PC-3 (cell line): ENCODE measurements at regions not wholly inside any gene's neighbourhood (a gene's known extent, or its start where the extent isn't known, plus 50 kb on each side); places are given as distances from the start of the nearest gene placed in this dataset.
"Not testable (repeated sequence)": the region's sequence is repeated elsewhere in the genome, so short reads cannot be mapped to it uniquely, and the experiment has no call there.

Source experiments
- ATAC-seq: fragments of 200-7000 bp; cut with Tn5 transposase; 2 replicates; pipeline ENCODE4 v1.9.1; 2020; ENCODE audit warnings: mild to moderate bottlenecking, moderate library complexity
- BruUV-seq: library from RNA; stranded (reverse); fragments of 400-500 nt; replicated peaks from 2 replicates; lab custom pipeline; 2021; lab: Mats Ljungman, UMichigan
- CTCF ChIA-PET: fragments of 300-600 bp; sonication (Branson Sonifier 250); formaldehyde crosslinking; loops from one replicate; lab custom pipeline; 2022; ENCODE audit warnings: antibody characterized with exemption; lab: Charles Lee
- POLR2A ChIA-PET: fragments of 300-600 bp; sonication (Branson Sonifier 250); formaldehyde crosslinking; loops from one replicate; lab custom pipeline; 2022; ENCODE audit warnings: antibody characterized with exemption; ENCODE audit not compliant: unreplicated experiment; lab: Charles Lee
- DNase-seq: peaks from one replicate; pipeline ENCODE4 v3.0.0-alpha.2; 2015
- H2AFZ ChIP-seq: fragments of 300-600 bp; sonication (generic); 2 replicates; pipeline ENCODE4 v1.6.0; 2016; ENCODE audit warnings: antibody characterized with exemption, low read length
- H3F3A ChIP-seq: fragments of 300-600 bp; sonication (generic); one replicate; pipeline ENCODE4 v1.6.0; 2017; ENCODE audit warnings: antibody characterized with exemption, low read length, control low read depth, mild to moderate bottlenecking; ENCODE audit not compliant: unreplicated experiment
- H3K27ac ChIP-seq: fragments of 300-600 bp; sonication (generic); 2 replicates; pipeline ENCODE4 v1.5.1; 2016; ENCODE audit warnings: mild to moderate bottlenecking, low read length
- H3K27me3 ChIP-seq: fragments of 300-600 bp; sonication (generic); 2 replicates; pipeline ENCODE4 v1.6.1; 2016; ENCODE audit warnings: low read length, mixed read lengths
- H3K36me3 ChIP-seq: fragments of 300-600 bp; sonication (generic); 2 replicates; pipeline ENCODE4 v1.6.1; 2016; ENCODE audit warnings: low read depth, mixed run types, low read length, mixed read lengths
- H3K4me1 ChIP-seq: fragments of 300-600 bp; sonication (generic); 2 replicates; pipeline ENCODE4 v1.5.1; 2016; ENCODE audit warnings: low read length; ENCODE audit not compliant: insufficient read depth
- H3K4me2 ChIP-seq: fragments of 300-600 bp; sonication (generic); 2 replicates; pipeline ENCODE4 v1.6.0; 2016; ENCODE audit warnings: low read length
- H3K4me3 ChIP-seq: fragments of 300-600 bp; sonication (generic); 2 replicates; pipeline ENCODE4 v1.5.1; 2016; ENCODE audit warnings: mild to moderate bottlenecking, low read length, mixed read lengths
- H3K79me2 ChIP-seq: fragments of 300-600 bp; sonication (generic); 2 replicates; pipeline ENCODE4 v1.6.1; 2017; ENCODE audit warnings: low read length, mixed read lengths
- H3K9ac ChIP-seq: fragments of 300-600 bp; sonication (generic); 2 replicates; pipeline ENCODE4 v1.6.0; 2016; ENCODE audit warnings: mild to moderate bottlenecking, low read length
- H3K9me2 ChIP-seq: fragments of 300-600 bp; sonication (generic); replicated peaks from 2 replicates; pipeline ENCODE4 v1.6.1; 2016; ENCODE audit warnings: mixed run types, low read length, mixed read lengths
- H3K9me3 ChIP-seq: fragments of 300-600 bp; sonication (generic); 2 replicates; pipeline ENCODE4 v1.6.1; 2016; ENCODE audit warnings: low read length, mixed read lengths
- H4K20me1 ChIP-seq: fragments of 300-600 bp; sonication (generic); 2 replicates; pipeline ENCODE4 v1.6.1; 2016; ENCODE audit warnings: low read length, mixed read lengths
- EZH2 ChIP-seq: fragments of 300-600 bp; sonication (generic); IDR thresholded peaks from one replicate; pipeline ENCODE4 v1.6.1; 2017; ENCODE audit warnings: antibody characterized with exemption, mild to moderate bottlenecking, low read length; ENCODE audit not compliant: unreplicated experiment
- EZH2phosphoT487 ChIP-seq: fragments of 300-600 bp; sonication (generic); IDR thresholded peaks from 2 replicates; pipeline ENCODE4 v1.6.1; 2018; ENCODE audit warnings: mild to moderate bottlenecking, antibody characterized with exemption, low read length, borderline replicate concordance
- intact Hi-C: fragments of 100-400 bp; cut with micrococcal nuclease; formaldehyde crosslinking; loops from 2 replicates; pipeline ENCODE4 v1.9.0; 2023
- TF ChIP-seq, protein P1 (sequence below): fragments of 300-600 bp; sonication (generic); conservative IDR thresholded peaks from 2 replicates; pipeline ENCODE4 v1.5.1; 2017; ENCODE audit warnings: antibody characterized with exemption, low read depth, mild to moderate bottlenecking, low read length

DNA sequence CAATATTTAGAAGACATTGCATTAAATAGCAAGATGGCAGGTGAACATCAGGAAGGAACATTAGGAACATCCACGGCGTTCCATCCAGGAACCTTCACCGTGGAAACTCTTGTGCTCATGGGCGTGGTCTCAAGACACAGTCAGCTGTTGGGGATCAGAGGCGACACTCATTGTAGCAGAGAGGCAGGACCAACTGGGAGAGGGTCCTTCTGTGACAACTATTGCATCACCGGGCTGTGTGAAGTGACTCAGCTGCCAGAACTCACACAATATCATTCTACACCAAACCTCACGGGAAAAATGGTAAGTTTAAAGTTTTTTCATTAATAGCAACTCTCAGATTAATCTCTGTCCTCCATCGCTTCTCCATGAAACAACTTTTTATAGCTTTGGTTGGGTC, 334.8 kb upstream of the SULF2 start:
- DNase-seq (no peak), ATAC-seq (no peak)
- Histone ChIP-seq H3K9me2 (no peaks in the 10 kb centered on the region), H3K79me2 (no peaks in the 10 kb centered on the region), H3K4me2 (no peak overlapping the region), H3K9me3 (no peaks in the 10 kb centered on the region), H3K27me3 (peaks cover 38% of the 10 kb centered on the region), H3K4me1 (no peaks in the 10 kb centered on the region), H3K36me3 (no peaks in the 10 kb centered on the region), H2AFZ (no peak overlapping the region), H3K4me3 (no peak overlapping the region), H3K9ac (no peak overlapping the region), H3F3A (no peaks in the 10 kb centered on the region), H4K20me1 (no peaks in the 10 kb centered on the region), H3K27ac (no peak overlapping the region)
- ChIA-PET POLR2A (no interaction called here), CTCF (no interaction called here)
- intact Hi-C loops: no loop called here
- TF ChIP-seq EZH2 (no peak), EZH2phosphoT487 (no peak)
- TF ChIP-seq, protein P1, sequence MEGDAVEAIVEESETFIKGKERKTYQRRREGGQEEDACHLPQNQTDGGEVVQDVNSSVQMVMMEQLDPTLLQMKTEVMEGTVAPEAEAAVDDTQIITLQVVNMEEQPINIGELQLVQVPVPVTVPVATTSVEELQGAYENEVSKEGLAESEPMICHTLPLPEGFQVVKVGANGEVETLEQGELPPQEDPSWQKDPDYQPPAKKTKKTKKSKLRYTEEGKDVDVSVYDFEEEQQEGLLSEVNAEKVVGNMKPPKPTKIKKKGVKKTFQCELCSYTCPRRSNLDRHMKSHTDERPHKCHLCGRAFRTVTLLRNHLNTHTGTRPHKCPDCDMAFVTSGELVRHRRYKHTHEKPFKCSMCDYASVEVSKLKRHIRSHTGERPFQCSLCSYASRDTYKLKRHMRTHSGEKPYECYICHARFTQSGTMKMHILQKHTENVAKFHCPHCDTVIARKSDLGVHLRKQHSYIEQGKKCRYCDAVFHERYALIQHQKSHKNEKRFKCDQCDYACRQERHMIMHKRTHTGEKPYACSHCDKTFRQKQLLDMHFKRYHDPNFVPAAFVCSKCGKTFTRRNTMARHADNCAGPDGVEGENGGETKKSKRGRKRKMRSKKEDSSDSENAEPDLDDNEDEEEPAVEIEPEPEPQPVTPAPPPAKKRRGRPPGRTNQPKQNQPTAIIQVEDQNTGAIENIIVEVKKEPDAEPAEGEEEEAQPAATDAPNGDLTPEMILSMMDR: no peak
- no TSS peak for BruUV-seq

DNA sequence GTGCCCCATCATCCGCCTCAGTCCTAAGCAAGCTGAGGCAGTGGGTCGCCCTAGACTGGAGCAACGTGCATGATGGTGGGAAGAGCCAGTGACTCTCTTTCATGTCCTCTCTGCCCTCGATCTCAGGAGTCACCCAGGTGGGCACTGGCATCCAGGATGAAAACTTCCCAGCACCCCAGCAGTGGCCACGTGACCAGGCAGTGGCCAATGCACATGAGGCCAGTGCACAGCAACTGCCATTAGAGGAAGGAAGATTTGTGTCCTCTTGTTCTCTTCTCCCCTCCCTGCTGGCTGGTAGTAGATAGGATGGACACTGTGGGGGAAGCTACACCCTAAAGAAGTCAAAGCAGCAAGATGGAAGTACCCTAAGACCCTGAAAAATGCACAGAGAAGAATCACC, 334.1 kb upstream of the SULF2 start:
- intact Hi-C loops, H3K4me2 ChIP-seq, H3F3A ChIP-seq, POLR2A ChIA-PET, H3K36me3 ChIP-seq, H3K27ac ChIP-seq, H4K20me1 ChIP-seq, H3K4me1 ChIP-seq, ATAC-seq, H3K4me3 ChIP-seq, DNase-seq, CTCF ChIA-PET, H3K9me2 ChIP-seq, H3K79me2 ChIP-seq, H3K9me3 ChIP-seq, H2AFZ ChIP-seq, BruUV-seq, H3K9ac ChIP-seq: not testable (repeated sequence)
- peaks cover 30% of the 10 kb centered on the region for H3K27me3 ChIP-seq

DNA sequence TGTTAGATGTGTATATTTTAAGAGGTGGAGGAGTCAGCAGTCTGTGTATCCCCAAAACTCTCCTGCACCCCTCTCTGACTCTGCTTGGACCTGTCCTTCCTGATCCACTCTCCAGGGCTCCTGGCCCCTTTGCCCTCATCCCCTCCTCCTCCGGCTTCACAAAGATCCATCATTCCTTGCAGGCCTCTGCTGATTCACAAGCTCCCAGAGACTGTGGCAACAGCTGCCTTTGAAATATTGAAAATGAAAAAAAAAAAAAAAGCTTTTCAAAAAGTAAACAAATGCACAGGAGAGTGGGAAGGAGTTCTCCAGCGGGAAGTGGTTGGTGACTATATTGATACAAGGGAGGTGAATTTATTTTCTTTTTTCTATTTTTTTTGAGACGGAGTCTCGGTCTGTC, 330.2 kb upstream of the SULF2 start:
- no peaks in the 10 kb centered on the region for H3K4me1 ChIP-seq
- H3K4me2 ChIP-seq: no peak overlapping the region
- no peaks in the 10 kb centered on the region for H3K36me3 ChIP-seq
- no peak overlapping the region for H3K9ac ChIP-seq
- ChIA-PET CTCF (interaction anchor here (0.6 kb wide), 1 partner anchor 166 kb away, joined by 3 read pairs; no protein-coding TSS in a partner anchor), POLR2A (no interaction called here)
- H4K20me1 ChIP-seq: no peaks in the 10 kb centered on the region
- no peaks in the 10 kb centered on the region for H3K9me3 ChIP-seq
- H3F3A ChIP-seq: no peaks in the 10 kb centered on the region
- ATAC-seq: no peak
- no peak for DNase-seq
- TF ChIP-seq EZH2 (no peak), EZH2phosphoT487 (no peak)
- TF ChIP-seq, protein P1: no peak
- H3K9me2 ChIP-seq: no peaks in the 10 kb centered on the region
- BruUV-seq: no TSS peak
- no peak overlapping the region for H3K27ac ChIP-seq
- intact Hi-C loops: no loop called here
- no peak overlapping the region for H3K4me3 ChIP-seq
- H3K27me3 ChIP-seq: peaks cover 25% of the 10 kb centered on the region
- no peak overlapping the region for H2AFZ ChIP-seq
- H3K79me2 ChIP-seq: no peaks in the 10 kb centered on the region
